ENCODE measurements at regions not wholly inside any gene's neighbourhood (a gene's known extent, or its start where the extent isn't known, plus 50 kb on each side); places are given as distances from the start of the nearest gene placed in this dataset.
A peak's percentile ranks its signal among the peaks of the same experiment; 100 is the strongest.

DNA sequence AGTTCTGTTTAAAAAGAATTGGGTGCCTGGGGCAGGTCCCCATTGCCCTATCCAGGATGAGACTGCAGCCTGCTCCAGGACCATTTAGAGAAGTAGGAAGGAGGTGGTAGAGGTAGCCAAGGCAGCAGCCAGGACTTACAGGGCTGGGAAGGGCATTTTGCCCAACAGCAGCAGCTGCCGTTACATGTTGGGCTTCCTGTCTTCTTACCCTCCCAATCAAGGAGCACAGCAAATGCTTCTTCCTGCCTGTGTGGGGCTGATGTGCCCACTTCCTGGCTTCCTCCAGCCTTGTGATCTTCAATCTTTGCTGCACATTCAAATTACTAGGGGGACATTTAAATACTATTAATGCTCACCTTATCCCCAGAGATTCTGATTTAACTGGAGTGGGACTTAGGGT is 112.0 kb downstream of the QPCT start:
- no peaks in the 10 kb centered on the region for H3K27me3 ChIP-seq
- TF ChIP-seq, protein P1, sequence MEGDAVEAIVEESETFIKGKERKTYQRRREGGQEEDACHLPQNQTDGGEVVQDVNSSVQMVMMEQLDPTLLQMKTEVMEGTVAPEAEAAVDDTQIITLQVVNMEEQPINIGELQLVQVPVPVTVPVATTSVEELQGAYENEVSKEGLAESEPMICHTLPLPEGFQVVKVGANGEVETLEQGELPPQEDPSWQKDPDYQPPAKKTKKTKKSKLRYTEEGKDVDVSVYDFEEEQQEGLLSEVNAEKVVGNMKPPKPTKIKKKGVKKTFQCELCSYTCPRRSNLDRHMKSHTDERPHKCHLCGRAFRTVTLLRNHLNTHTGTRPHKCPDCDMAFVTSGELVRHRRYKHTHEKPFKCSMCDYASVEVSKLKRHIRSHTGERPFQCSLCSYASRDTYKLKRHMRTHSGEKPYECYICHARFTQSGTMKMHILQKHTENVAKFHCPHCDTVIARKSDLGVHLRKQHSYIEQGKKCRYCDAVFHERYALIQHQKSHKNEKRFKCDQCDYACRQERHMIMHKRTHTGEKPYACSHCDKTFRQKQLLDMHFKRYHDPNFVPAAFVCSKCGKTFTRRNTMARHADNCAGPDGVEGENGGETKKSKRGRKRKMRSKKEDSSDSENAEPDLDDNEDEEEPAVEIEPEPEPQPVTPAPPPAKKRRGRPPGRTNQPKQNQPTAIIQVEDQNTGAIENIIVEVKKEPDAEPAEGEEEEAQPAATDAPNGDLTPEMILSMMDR (IDR thresholded peaks at IDR 0.05; ENCODE audit: low read depth, low read length), result no peak
- DNase-seq (ENCODE audit: low read depth in 1 of 2, low spot score in 1 of 2), result peak in 1 of 2 donors; percentile 40
- no peak overlapping the region for H3K27ac ChIP-seq
- no peaks in the 10 kb centered on the region for H3K9me3 ChIP-seq (ENCODE audit: low read depth)
- H3K4me1 ChIP-seq (ENCODE audit: low read depth), result peaks cover 13% of the 10 kb centered on the region
- H3K4me3 ChIP-seq, result no peak overlapping the region
- H3K36me3 ChIP-seq, result no peaks in the 10 kb centered on the region

DNA sequence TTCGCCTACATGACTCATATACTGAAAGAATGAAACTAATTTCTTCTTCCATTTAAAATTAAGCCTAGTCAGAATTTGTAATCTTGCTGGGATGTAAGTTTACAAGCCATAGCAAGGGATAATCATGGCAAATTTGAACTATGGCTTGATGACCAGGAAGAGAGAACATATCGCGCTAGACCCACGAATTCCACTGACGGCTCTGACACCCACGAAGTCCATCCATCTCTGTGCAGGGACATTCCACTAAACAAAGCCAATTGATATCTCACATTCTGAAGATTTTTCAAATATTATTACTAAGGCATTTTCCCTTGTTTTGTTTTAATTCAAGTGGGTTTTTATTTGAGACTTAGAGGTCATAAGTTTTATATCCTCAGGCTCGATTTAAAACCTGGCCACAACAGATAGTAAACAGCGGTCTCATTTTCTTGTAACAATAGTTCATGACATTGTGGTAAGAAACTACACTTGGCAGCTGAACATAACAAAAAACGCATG is 113.0 kb downstream of the QPCT start:
- Histone ChIP-seq H3K9me3 (ENCODE audit: low read depth) (no peaks in the 10 kb centered on the region), H3K4me1 (ENCODE audit: low read depth) (peaks cover 13% of the 10 kb centered on the region), H3K4me3 (no peak overlapping the region), H3K27ac (no peak overlapping the region), H3K36me3 (no peaks in the 10 kb centered on the region), H3K27me3 (no peaks in the 10 kb centered on the region)
- TF ChIP-seq, protein P1 (IDR thresholded peaks at IDR 0.05; ENCODE audit: low read depth, low read length), result no peak
- peak in 1 of 2 donors; percentile 36 for DNase-seq (ENCODE audit: low read depth in 1 of 2, low spot score in 1 of 2)

- H3K27me3 ChIP-seq, result no peaks in the 10 kb centered on the region
- no peak for DNase-seq (ENCODE audit: low read depth in 1 of 2, low spot score in 1 of 2)
- H3K36me3 ChIP-seq, result no peaks in the 10 kb centered on the region
- H3K4me1 ChIP-seq (ENCODE audit: low read depth), result peaks cover 13% of the 10 kb centered on the region
- no peak overlapping the region for H3K4me3 ChIP-seq
- H3K9me3 ChIP-seq (ENCODE audit: low read depth), result no peaks in the 10 kb centered on the region
- TF ChIP-seq, protein P1 (IDR thresholded peaks at IDR 0.05; ENCODE audit: low read depth, low read length), result no peak
- no peak overlapping the region for H3K27ac ChIP-seq
Observed at GRCh38 chr2:37458133-37458532, 113.7 kb downstream of the QPCT start.

GRCh38 chr2:37459095-37459981 is 114.9 kb downstream of the QPCT start:
- peak overlapping the region; percentile 38 for H3K27ac ChIP-seq
- H3K36me3 ChIP-seq, result no peaks in the 10 kb centered on the region
- TF ChIP-seq, protein P1 (IDR thresholded peaks at IDR 0.05; ENCODE audit: low read depth, low read length), result no peak
- H3K4me3 ChIP-seq, result no peak overlapping the region
- no peaks in the 10 kb centered on the region for H3K9me3 ChIP-seq (ENCODE audit: low read depth)
- H3K27me3 ChIP-seq, result no peaks in the 10 kb centered on the region
- DNase-seq (ENCODE audit: low read depth in 1 of 2, low spot score in 1 of 2), result peak in 1 of 2 donors; percentile 84
- H3K4me1 ChIP-seq (ENCODE audit: low read depth), result peaks cover 13% of the 10 kb centered on the region

DNA sequence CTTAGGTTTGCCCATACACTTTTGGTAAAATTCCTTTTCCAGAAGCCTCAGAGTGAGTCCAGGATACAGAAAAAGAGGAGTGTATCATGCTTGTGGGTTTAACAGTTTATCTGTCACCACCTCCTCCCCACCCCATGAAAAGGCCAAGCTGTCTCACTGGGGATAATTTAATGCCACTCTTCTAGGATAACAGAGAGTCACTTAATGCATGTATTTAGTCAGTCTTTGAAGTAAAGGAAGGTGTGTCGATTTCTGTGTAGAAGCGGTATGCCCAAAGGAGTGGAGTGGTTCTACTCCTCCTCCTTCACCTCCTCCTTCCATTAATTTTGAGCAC is 116.4 kb downstream of the QPCT start:
- Histone ChIP-seq H3K36me3 (no peaks in the 10 kb centered on the region), H3K27me3 (no peaks in the 10 kb centered on the region), H3K9me3 (ENCODE audit: low read depth) (no peaks in the 10 kb centered on the region), H3K27ac (no peak overlapping the region), H3K4me1 (ENCODE audit: low read depth) (peaks cover 13% of the 10 kb centered on the region), H3K4me3 (no peak overlapping the region)
- TF ChIP-seq, protein P1 (IDR thresholded peaks at IDR 0.05; ENCODE audit: low read depth, low read length), result no peak
- no peak for DNase-seq (ENCODE audit: low read depth in 1 of 2, low spot score in 1 of 2)

Measured in cardiac muscle cell (in vitro differentiated cells and primary cell).